Stimulated activated CD8-positive, alpha-beta memory T cell treated with anti-CD3 and anti-CD28 coated beads, Interleukin-12 subunit alpha, Interleukin-12 subunit beta, amount 100 ng/mL, for 24 hours (primary cell): ENCODE measurements at regions not wholly inside any gene's neighbourhood (a gene's known extent, or its start where the extent isn't known, plus 50 kb on each side); places are given as distances from the start of the nearest gene placed in this dataset.

Experiments used
- DNase-seq: peaks from one replicate; pipeline ENCODE4 v3.0.0-alpha.2; 2020; ENCODE audit errors: extremely low read depth

GRCh38 chr3:72375237-72376076 lies 472.8 kb downstream of the SHQ1 start:
- no peak for DNase-seq

DNA sequence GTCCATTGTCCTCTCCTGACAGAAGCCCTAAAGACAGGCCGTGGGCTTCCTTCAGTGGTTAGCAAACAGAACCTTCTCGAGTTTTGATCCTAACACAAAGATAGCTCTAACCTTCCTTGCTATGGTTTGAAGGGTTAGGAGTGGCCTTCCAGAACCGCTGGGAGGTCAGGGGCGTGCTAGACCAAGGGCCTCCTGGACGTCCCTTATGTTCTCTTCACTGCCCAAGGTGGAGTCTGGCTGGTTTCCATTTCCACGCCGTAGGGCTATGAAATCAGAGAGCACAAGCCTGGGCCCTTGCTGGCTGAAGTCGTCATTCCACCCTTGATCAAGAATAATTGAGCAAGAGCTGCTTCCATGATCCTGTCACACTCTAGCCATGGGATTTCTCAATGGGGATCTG lies 475.1 kb downstream of the SHQ1 start:
- DNase-seq = no peak

GRCh38 chr3:72372161-72372560 lies 476.1 kb downstream of the SHQ1 start:
- no peak for DNase-seq

DNA sequence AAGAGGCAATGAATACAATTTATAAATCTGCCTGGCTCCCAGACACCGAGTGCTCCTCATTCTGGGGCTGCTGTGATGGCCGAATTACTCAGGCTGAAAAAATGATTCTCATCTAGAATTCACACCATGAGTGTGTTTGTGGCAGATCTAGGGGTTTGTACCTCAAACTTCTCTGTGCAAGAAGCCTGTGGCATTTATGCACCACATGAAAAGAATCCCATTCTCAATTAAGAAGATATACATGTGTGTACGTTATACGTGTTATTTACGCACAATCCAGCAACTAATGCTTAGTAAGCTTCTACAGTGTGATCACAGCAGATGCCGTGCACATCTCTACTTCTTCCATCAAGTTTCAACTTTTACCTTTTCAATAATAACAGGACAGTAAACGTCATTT lies 476.8 kb downstream of the SHQ1 start:
- no peak for DNase-seq

DNA sequence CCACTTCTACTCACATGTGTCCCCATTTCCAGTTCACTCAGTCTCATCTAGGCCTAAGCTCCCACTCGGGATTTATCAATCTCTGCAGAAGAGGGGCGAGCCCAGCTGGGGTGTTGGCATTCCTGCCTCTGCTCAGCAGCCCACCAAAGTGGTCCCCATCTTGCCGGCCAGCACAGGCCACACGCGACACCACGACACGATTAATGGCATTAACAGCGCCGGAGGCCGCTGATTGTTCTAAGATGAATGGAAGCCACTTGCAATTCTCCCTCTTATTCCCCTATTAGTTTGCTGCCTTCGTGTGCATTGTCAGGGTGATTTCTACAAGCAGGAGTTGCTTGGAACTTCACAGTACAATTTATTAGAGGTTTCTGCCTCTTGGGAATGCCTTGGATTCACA lies 477.3 kb downstream of the SHQ1 start:
- DNase-seq = no peak

DNA sequence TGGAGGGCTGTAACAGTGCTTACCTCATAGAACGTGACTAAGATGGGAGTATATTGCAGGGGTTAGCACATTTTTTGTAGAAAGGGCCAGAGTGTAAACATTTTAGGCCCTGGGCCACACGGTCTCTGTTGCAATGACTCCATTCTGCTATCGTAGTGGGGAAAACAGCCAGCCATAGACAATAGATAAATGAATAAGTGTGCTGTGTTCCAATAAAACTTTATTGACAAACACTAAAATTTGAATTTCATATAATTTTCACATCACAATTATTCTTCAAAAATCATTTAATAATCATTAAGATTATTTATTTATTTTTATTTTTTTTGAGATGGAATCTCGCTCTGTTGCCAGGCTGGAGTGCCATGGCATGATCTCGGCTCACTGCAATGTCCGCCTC lies 478.6 kb downstream of the SHQ1 start:
- DNase-seq = no peak

DNA sequence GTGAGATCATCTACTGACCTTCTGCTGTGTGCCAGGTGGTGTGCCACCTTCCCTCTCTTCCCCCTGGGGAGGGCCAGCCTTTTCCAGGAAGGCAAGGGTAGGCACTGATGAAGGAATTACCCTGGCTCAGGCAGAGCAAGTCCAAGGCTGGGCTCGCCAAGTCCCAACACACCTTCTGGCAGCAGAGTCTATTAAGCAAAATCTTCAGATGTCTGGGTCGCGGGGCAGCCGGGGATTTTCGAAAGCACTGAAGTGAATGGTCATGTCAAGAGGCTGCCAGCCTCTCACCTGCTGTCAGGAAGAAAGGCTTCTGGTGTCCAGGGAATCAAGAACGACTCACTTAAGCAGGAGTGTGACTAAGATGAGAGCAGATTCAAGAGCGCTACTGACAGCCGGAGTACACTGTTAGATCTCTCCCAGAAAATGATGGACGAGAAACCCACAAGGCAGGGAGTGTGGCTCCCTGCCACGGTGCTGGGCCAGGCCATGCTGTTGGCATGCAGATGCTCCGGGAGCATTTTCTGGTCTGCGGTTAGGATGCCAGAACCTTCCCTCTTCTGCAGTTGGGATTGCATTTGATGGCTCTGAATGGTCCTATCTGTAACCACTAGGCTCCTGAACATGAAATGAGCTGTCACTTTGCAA lies 479.8 kb downstream of the SHQ1 start:
- DNase-seq = no peak

GRCh38 chr3:72361990-72362389 lies 486.3 kb downstream of the SHQ1 start:
- DNase-seq = no peak

DNA sequence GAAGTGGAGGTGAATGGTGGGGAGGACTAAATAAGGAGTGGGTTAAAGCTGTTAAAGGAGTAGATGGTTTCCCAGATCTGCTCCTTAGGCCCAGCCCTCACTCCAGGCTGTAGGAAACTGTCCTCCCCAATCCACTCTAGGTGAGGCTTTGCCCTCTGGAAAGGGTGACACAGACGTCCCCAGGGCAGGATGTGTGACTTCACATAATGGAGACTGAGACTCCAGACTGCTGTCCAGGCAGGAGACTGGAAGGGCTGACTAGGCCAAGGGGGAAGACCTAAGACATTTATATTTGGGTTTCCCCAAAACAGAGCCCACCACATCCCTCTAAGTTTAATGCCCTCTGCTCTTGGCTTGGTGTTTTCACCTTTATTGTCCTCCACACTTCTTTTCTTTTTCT lies 488.5 kb downstream of the SHQ1 start:
- no peak for DNase-seq

DNA sequence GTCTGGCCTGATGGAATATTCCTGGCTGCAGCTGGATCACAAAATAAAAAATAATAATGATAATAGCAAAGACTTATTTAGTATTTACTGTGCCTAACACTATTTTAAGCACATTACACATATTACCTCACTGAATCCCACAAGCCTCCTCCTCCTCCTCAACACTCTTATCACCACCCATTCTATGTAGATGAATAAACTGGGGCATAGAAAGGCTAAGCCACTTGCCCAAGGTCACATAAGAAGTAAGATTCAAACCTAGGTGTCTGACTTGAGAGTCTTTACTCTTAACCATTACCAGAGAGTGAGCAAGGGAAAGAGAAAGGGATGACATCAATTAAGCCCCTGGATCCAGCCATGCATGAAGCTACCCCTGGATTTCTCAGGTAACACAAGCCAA lies 493.1 kb downstream of the SHQ1 start:
- no peak for DNase-seq

- no peak for DNase-seq
Observed at GRCh38 chr3:72354486-72354885, 493.8 kb downstream of the SHQ1 start.

- DNase-seq = no peak
Observed at GRCh38 chr3:72353236-72354128, 494.8 kb downstream of the SHQ1 start.

- no peak for DNase-seq
Observed at GRCh38 chr3:72352176-72352575, 496.1 kb downstream of the SHQ1 start.

- DNase-seq = no peak
Observed at GRCh38 chr3:72351536-72351935, 496.7 kb downstream of the SHQ1 start.

DNA sequence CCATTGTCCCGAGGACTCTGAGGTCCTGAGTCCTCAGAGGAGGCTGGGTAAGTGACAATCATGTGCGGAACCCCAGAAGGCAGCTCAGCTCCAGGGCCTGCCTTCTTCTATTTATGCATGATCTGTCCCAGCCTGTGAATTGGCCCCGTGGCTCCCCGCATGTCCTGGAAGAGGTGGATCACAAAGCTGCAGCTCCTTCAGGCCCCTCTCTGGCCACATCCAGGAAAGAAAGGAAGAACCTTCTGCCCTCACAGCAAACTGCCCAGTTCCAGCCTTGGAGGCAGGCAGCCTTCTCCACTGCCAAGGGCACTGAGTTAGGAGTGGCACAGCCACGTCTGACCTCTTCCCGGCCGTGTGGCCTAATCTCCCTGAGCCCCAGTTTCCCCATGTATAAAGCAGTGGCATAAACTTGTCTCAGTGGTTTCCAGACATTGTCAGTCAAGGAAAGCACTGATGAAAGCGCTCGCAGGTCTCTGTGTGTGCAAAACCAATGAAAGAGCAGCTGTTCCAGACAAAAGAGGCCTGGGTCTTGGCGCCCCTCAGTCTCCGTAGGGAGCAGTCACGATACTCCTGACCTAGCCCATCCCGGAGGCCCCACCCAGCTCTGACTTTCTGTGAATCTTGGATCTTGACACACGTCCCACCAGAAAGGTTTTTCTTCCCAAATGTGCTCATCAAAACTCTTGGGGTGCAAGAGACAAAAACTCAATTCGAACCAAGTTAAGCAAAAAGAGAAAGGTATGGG lies 497.3 kb downstream of the SHQ1 start:
- DNase-seq = no peak

DNA sequence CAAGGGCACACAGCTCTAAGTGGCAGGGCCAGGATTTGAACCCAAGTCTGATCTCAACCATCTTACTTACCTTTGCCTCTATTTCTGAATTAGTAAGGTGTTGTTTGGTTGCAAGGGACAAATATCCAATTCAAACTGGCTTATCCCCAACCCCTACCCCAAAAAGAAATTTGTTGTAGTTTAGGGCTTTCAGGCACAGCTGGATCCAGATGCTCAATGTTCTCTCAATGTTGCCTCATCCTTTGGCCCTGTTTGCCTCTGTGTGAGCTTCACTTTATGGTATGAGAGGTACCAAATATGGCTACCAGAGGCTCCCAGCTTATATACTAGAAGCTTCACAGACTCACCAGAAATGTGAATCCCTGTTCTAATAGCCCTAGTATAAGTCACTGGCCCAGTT lies 499.9 kb downstream of the SHQ1 start:
- DNase-seq = no peak

GRCh38 chr3:72347819-72348319 lies 500.4 kb downstream of the SHQ1 start:
- DNase-seq = peak; percentile 22

- DNase-seq = no peak
Observed at GRCh38 chr3:72346526-72346926, 501.7 kb downstream of the SHQ1 start.

GRCh38 chr3:72345980-72346379 lies 502.3 kb downstream of the SHQ1 start:
- DNase-seq = no peak

DNA sequence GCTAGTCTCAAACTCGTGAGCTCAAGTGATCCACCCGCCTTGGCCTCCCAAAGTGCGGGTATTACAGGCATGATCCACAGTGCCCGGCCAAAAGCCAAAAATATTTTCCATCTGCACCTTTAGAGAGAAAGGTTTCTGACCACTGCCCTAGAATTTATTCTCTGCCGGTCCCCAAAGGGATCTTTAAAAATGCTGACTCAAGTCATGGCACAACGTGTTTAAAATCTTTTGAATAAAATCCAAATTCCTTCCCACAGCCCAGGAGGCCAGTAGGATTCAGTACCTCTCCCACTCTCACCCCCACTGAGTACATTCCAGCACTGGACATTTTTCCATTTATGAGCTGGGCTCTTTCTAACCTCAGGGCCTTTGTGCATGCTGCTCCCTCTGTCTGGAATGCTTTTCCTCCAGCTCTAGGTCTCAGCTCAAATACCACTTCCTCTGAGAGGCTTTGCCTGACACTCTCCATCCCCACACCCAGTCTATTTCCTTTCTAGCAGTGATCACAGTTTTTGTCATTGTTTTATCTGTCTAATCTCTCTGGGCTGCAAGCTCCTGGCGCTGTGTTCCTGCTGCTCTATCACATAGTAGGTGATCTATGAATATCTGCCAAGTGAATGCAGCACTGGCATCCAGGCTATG lies 502.9 kb downstream of the SHQ1 start:
- no peak for DNase-seq

GRCh38 chr3:72344647-72345046 lies 503.6 kb downstream of the SHQ1 start:
- no peak for DNase-seq
